Medulla oblongata (tissue), 1 donor: ENCODE measurements at regions not wholly inside any gene's neighbourhood (a gene's known extent, or its start where the extent isn't known, plus 50 kb on each side); places are given as distances from the start of the nearest gene placed in this dataset.
A peak's percentile ranks its signal among the peaks of the same experiment; 100 is the strongest.

Source experiments
- DNase-seq: peaks from one replicate; pipeline ENCODE4 v3.0.0-alpha.2; 2015; ENCODE audit errors: extremely low spot score

DNA sequence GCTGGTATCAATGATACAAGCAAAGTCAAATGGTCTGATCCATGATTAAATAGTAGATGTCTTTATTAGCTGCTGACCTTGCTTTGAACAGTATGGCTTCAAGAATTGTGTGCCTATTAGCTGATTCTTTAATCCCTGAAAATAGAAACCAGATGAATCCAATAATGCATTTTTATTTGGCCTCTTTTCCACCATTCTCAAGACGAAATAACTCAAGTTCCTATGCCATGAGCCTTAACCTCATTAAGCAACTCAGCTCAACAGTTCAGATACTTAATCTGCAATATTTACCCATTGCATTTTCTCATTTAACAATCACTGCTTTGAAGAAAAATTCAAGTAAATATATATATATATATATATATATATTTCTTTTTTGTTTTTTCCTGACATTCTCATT is 588.6 kb upstream of the MEF2C start:
- DNase-seq, result no peak

DNA sequence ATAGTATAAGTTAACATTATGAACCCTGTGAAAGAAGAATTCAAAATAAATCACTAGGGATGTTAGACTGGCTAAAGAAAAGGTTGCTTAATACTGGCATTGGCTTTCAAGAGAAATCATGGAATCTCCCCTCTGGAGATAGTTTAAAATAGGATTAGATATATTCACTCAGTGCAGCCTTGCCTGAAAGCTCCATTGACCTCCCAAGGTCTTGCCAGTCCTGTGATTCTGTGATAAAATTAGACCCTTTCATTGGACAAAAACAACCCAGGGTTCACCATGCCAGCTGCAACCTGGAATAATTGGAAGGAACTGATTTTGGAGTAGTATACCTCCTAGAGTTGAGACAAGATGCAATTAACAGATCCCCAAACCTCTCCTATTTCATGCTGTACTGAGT is 588.1 kb upstream of the MEF2C start:
- no peak for DNase-seq

DNA sequence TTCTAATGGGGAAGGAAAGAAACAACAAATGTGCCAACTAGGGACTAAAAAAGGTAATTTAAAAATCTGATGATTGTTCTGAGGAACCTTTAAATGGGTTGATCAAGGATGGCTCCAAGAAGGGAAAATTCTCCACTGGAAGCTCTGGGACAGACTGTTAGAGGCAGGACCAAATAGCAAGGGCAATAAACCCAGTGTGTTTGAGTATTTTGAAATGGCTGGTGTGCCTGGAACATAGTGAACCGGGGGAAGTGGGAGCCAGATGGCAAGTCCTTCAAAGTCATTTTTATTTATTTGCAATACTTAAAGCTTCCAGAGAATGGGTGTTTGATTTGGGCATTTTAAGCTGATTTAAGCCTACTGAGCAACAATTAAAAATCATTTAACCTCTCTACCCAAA is 587.7 kb upstream of the MEF2C start:
- no peak for DNase-seq

DNA sequence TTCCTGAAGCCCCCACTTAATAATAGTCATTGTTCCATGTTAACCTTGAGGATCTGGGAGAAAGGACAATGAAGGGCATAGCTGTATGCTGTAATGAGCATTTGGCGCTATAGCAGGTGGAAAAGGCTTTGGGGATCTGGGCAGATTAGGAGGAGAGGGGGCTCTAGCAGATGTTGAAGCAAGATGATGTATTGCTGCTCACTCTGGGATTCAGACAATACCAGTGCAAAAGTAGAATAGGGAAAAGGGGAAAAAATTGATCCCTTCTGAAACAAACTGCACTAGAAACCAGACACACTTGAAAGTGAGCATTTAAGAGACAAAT is 575.3 kb upstream of the MEF2C start:
- no peak for DNase-seq

DNA sequence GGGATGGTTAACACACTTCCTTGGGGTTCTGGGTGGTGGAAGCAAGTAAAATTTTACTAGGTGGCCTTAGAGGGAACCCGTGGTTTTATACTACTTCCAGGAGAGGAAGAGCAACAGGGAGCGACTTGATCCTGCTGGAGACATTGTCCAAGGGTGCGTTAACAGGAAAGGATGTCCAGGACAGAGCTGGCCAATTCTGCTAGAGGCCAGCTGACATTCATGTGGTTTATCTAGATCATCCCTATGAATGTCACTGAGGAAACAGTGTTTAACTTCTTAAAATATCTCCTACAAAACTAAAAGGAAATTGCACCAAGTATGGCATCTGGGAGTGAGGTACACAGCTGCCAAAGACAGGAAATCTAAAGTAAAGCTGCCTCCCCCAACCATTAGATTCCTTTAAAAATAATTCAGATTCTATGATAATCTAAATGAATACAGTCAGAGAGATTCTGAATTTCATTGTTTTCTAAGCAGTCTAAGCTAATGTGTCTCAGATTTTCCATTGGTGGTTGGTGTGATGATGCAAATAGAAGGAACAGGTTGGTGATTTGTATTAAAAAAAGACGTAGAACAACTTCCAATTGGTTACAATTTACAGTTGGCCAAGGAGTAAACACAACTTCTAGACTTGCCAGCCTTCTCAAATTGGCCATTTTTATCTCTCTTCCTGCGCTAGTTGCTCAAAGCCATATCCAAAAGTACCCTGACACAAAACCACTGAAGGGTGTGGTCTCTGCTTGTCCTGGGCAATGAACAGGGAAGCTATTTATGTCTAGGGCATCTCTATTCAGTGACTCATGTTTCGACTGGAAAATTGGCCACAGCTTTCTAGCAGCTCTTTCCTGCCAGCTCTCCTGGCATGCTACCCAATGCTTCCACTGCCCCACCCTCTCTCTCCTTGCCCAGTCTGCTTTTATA is 574.7 kb upstream of the MEF2C start:
- DNase-seq, result peak; percentile 33

DNA sequence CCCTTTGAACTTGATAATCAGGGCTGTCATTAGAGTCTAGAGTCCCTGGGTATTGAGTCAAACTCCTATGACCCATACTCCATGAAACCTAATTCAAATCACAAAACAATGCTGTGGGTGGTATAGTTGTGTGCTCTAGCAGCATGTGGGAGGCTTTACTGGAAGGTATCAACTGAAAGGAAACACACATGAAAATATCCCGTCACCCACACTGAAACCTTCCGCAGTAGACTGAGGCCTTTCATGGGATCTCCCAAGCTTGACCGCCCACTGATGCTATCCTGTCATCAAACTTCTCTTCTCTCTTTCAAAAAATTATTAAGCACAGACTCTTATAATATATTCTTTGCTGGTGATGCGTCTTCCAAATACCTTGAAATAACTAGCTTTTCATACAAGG is 569.1 kb upstream of the MEF2C start:
- DNase-seq, result no peak

DNA sequence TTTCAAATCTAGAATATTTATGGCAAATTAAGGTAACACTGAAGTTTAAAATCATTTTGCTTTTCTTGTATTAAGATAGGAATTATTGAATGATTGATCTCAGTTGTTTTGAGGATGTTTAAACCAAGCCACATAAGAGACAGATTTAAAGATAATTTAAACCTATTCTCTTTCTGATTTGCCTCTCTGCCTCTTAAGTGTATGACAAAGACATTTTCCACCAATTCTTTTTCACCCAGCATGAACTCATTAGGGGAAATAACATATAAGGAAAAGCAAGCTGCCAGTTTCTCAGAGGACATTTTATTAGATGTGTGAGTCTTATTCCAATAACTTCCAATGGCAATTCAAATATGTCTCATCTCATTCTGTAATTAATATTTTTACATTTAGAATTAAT is 568.3 kb upstream of the MEF2C start:
- no peak for DNase-seq

DNA sequence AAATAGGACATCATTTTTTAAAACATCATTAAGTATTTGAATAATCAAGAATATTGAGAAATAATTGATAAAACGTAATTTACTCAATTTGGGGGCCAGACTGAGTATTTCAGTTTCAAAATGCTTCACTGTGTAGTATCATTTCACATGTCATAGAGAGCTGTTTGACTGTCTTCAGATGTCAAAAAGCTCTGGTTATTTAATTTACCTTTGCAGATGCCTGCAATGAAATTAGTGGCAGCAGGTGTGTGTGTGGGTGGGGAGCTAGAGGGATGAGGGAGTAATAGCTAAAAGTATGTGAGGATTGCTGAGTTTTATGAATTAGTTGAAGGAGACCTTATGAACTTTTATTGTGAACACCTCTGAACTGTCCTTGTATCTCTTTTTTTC is 567.2 kb upstream of the MEF2C start:
- no peak for DNase-seq

DNA sequence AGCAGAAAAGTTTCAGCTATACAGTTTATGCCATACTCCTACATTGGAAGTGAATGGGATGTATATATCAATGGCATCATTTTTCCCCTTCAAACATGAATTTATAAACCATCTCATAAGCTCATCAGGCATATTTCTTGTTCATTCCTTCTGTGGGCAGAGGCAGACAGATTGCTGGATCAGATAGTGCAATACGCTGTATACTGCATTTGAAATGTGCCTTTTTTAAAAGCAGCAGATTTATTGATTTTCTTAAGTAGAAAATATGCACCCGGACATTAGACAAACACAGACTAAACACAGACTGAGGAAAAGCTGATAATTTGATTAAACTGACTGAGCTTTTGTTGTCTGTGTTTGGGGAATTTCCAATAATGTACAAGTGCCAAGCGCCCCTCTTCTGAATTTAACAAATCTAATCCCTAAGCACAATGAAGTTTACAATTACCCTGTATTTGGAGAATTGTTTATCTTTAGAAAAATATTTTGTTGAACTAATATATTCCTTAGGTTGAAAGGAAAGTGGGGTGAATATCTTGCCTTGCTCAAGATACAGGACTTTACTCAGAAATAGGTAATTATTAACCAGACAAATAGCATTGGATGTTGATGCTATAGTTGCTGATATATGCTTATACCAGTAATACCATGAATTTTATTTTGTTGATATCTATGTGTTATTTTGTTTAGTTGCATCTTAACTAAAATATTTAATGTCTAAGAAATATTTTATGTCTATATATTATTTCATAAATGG is 566.6 kb upstream of the MEF2C start:
- no peak for DNase-seq

DNA sequence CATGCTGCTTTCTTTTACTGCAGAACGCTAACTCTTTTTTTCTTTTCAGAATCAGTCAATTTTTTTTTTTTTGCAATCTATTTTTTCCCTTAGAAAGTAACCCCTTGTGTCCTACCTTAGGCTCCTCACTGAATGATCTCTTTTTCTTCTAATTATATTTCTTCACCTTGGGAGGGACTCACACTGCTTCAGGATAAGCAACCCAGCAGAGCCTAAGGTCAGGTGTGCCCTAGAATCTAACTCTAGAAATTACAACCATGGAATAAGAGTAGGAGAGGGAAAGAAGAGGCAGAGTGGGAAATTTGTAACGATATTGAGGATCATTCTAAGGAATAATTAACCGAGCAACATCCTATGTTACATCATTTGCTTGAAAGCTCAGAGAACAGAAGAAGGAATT is 564.0 kb upstream of the MEF2C start:
- DNase-seq, result no peak

DNA sequence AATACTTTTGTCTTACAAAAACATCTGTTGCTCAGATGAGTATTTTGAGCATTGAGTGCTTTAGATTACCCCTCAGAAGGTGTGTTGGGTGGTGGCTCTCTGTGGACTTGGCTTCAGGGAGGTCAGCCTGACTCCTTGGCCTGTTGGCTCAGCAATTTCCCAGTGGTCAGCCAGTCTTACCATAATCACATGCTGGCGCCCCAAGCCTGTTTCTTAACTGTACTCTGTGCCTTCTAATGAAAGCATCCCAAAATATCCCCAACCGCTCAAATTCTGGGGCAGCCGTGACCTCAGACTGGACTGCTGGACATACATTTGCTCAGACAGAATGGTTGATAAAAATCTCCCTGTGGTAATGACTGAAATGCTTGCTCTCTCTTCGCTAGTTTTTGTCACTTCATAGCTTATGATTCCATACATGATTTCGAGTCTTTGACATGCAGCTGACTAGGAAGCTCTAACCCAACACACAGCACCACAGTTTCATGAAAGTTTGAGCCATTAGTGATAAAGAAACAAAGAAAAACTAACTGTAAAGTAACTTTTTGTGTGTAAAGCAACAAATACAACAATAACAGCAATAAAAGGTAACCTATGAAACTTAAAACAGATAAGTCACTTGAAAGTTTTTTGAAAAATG is 562.2 kb upstream of the MEF2C start:
- peak; percentile 78 for DNase-seq

DNA sequence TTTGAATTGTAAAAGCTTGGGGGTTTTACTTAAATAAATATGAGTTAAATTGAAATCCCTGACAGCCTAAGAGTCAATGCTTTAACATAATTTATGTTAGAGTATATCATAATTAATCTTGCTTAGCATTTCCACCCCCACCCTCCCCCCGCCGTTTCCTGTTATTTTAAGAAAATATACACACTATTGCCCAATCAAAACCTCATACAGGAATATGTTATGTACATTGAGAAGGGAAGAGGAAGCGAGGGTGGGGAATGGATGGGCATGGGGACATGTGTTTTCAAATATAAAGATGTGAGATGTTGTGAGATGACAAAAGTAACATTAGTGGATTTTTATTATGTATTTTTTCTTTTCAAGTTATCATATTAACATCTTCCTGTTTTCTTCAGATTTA is 561.1 kb upstream of the MEF2C start:
- no peak for DNase-seq

DNA sequence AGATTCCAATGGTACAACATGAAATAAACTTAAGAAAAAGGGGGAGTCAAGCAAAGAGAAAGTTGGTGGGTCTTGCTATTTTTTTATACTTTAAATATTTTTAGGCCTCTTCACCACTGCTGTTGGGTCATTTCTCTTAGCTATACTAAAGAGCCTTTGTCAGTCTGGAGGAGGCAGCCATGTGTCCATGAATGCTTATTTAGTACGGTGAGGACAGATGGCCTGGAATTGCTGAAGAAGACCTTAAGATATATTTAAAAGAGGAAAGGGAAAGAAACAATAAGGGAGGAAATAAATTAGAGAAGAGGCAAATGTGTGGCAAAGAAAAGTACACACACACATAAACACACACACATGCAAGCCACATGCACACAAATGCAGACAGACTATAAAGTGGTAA is 560.5 kb upstream of the MEF2C start:
- no peak for DNase-seq

DNA sequence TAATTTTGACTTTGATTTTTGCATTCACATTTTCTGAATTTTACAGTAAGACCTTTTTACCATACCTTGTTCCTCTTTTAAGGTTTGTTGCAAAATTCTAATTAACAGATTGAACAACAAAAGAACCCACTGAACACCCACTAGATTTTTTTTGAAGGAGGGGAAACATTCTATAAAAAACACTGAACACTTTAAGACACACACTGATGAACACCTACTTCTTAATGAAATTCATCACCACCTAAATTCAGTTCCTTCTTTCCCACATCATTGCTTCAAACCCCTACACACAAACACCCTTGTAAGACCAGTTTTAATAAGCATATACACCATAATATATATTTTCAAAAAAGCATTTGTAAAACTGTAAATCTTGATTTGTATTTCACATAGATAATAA is 559.0 kb upstream of the MEF2C start:
- no peak for DNase-seq

DNA sequence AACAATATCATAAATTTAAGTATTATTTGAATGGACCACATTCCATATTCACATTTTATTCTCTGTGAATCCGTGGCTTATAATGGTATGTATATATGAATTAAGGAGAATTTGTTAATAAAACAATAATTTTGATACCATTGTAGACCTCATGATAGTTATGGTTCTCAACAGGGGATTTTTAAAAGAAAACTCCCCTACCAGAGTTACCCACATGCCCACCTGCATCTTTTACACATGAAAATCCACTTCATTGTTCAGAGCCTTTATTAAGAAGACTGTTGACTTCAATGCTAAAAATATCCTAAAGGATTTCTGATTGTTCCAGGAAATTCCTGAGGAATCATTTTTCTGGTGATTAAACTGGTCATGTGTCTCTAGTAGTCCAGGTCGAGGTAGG is 557.7 kb upstream of the MEF2C start:
- no peak for DNase-seq

DNA sequence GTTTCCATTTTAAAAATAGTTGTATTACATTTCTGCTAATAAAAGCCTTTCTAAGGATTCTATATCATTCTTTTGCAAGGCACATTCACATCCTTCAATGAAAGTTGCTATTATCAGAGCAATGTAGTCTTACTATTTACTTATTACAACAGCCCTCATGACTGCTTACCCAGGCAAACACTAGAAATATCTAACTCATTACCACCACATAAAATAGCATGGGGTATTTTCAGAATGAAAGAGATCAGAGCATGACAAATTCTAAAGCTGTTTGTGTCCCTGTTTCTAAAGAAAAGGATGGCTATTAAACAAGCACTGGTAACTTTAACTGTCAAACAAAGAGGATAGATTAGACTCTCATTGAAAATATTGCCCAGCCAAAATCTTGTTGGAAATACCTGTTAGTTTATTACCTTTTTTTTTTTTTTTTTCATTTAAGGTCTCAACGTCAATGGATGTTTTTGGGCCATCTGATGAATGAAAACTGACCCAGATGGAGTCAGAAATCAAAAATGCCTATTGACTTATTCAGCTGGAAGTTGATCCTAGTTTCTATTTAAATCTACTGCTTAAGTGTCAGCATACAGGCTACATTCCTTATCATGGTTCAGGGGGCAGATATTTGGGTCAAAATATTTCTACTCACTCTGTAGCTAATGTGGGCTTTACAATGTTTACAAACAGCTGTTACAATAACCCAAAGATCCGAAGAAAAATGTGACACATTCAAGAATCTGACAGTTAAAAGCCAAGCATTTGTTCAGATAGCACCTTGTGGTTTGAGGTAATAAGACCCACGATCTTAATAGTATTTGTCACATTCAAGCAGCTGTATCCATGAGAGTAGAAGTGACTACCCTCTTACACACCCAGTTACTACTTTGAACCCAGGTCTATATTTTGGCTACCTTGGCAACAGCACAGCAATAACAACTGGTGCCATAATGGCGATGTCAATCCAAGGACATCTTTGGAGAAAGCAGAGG is 554.8 kb upstream of the MEF2C start:
- no peak for DNase-seq

DNA sequence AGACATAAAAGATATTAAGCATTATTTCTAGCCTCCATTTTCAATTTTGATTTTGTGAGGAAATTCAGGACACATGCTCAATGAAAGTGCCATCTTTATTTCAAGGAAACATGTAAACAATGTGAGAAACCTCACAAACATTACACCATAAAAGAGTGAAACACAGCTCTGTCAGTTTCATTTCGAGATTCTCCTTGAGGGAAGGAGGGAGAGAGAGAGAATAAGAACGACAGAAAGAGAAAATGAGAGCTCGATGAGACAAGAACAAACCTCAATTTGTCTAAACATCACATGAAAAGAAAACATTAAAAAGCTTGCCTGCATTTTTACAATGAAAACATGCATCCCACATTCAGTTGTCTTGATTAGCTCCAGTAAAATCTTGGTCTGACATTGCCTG is 553.5 kb upstream of the MEF2C start:
- no peak for DNase-seq

DNA sequence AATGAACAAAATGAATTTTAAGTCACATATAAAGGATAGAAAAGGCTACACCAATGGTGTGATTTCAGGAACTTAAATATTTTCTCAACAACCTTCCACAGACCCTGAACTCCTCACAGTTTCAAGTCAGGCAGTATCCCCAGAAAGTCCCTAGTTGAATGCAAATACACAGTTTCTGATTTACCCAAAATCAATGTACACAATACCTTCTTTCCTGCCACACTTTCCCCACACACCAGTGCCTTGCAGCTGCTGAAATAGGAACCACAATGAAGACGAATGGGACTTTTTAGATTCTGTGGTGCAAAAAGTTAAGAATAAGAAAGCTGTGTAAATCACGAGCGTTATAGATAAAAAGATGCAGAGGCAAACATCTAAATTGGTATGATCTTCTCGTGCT is 552.4 kb upstream of the MEF2C start:
- no peak for DNase-seq

DNA sequence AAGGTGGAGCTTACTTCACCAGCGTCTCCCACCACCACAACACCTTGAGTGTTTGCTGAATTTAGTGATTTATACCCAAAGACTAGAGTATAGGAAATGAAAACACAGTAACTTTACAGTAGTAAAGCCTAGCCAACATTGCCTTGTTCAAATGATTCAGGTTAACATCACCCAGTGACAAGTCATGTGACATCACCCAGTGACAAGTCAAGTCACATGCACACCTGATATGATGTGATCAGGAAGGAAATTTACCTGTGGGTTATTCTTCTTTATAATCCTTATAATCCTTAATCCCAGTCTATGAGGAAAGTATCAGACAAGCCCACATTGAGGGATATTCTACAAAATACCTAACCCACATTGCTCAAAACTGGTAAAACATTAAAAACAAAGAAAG is 545.6 kb upstream of the MEF2C start:
- no peak for DNase-seq

DNA sequence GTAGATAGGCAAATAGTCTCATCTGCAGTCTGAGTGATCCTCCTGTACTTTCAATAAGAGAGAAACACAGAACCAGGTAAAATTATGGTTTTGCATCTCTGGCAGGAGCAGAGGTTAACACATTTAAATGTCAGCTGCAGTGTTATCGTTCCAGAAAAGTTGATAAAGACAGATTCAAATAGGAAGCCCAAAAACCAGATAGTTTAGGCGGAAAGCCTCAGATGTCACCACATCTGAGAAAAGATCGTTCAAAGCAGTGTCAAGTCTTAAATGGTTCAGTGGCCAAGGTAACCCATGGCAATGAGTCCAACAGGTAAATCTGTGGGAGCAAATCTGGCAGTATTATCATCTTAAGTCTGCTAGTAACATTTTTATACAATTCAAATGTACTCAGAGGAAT is 542.1 kb upstream of the MEF2C start:
- DNase-seq, result no peak

DNA sequence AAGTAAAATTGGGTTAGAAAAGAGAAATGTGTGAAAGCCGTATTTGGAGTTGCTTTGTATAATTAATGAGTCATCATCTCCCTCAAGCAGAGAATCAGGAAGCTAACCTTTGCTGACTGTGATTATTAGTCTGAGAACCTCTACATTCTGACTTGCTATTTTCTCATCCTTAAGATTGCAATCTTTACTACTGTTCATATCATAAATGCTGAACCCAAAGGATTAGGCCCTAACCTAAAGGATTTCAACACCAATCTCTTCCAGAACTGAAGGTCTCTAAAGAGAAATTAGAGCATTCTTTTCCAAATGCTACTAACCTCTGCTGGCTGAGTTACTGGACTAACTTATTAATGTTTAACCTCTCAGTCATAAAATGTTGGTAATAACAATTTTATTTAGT is 538.1 kb upstream of the MEF2C start:
- DNase-seq, result no peak
